Activated CD4-positive, alpha-beta T cell treated with anti-CD3 and anti-CD28 coated beads for 4 hours (primary cell): ENCODE measurements at regions not wholly inside any gene's neighbourhood (a gene's known extent, or its start where the extent isn't known, plus 50 kb on each side); places are given as distances from the start of the nearest gene placed in this dataset.
"Not testable (repeated sequence)": the region's sequence is repeated elsewhere in the genome, so short reads cannot be mapped to it uniquely, and the experiment has no call there.

ENCODE experiments used
- DNase-seq, 2 donors: peaks; one replicate each; pipeline ENCODE4 v3.0.0-alpha.2; 2020

- DNase-seq = no peak
Observed at GRCh38 chr1:30101487-30102227, 621.7 kb downstream of the MATN1 start.

- DNase-seq = no peak
Observed at GRCh38 chr1:30101016-30101415, 622.4 kb downstream of the MATN1 start.

- no peak for DNase-seq
Observed at GRCh38 chr1:30100524-30100862, 622.9 kb downstream of the MATN1 start.

DNA sequence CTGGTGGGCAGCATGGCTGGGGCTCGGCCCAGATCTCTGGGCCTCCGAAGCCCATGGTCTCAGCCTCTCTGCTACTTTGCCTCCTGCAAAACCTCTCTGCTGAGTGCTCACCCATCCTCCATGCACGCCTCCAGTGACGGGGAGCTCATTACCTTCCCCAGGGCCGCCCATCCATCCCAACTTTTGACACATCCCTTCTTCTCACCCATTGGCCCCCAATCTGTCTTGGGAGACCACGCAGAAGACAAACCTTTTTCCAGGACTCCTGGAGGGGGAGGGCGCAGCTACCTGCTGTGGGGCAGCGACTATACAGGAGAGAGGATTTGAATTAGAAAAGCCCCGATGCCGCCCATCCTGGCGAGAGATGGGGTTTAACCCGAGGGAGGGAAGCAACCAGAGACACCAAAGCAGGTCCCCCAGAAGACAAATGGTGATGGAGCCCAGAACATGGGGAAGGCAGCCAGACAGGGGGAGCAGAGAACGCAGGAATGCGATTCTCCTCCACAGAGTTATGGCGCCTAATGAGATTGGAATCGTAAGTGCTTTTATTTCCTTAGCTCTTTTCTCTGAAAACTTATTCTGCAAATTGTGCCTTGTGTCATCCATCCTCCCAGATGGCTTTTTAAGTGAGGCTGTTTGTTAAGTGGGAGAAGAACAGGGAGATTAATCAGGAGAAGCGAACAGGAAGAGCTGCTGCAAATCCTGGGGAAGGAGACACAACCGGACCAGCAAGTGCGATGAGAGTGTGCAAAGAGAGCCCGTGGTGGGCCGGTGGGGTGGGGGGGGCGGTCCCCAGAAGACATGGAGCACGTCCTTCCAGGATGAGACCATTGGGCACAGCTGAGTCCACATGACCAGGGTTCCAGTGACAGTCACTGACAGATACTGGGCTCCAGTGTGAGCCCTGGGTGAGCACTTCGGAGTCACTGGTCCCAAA lies 623.5 kb downstream of the MATN1 start:
- no peak for DNase-seq

DNA sequence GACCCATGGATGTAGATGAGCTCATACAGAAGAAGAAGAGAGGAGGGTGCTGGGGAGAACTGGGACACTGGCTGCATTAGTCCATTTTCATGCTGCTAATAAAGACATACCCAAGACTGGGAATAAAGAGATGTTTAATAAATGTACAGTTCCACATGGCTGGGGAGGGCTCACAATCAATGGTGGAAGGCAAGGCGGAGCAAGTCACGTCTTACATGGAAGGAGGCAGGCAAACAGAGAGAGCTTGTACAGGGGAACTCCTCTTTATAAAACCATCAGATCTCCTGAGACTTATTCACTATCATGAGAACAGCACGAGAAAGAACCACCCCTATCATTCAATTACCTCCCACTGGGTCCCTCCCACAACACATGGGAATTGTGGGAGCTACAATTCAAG lies 625.5 kb downstream of the MATN1 start:
- DNase-seq = not testable (repeated sequence)

GRCh38 chr1:30095451-30096025 lies 627.8 kb downstream of the MATN1 start:
- DNase-seq = no peak

GRCh38 chr1:30095051-30095450 lies 628.3 kb downstream of the MATN1 start:
- no peak for DNase-seq

DNA sequence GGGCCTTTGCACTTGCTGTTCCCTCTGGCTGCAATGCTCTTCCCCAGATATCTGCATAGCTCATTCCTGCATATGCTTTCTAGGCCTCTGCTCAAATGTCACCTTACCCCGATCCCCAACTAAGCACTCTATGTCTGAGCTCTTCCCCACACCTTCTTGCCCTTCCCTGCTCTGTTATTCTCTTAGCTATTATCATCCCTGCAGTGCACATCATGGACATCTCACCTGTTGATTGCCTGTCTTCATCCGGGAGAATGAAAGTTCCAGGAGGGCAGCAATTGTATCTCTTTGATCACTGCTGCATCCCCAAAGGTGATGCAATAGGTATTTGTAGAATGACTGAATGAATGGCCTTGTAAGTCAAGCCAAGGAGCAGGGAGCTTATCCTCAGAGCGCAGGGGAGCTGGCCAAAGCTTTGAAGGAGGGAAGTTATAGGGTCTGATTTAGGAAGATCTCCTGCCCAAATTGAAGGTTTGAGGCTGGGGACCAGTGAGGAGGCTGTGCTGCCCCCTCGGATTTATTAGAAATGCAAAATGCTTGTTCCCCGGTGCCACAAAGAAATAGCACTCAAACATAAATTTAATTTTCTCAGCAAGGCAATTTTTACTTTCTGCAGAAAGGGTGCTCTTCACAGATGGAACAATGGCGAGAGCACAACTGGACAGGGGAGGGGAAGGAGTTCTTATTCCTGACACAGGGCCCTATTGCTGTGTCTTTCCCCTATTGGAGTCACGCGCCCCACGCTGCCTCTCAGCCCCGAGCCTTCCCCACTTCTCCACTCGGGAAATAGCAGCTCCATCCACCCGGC lies 631.1 kb downstream of the MATN1 start:
- no peak for DNase-seq

GRCh38 chr1:30090162-30090820 lies 633.1 kb downstream of the MATN1 start:
- no peak for DNase-seq

- no peak for DNase-seq
Observed at GRCh38 chr1:30089024-30089430, 634.4 kb downstream of the MATN1 start.

- DNase-seq = no peak
Observed at GRCh38 chr1:30088594-30088993, 634.8 kb downstream of the MATN1 start.

- DNase-seq = no peak
Observed at GRCh38 chr1:30087465-30087864, 635.9 kb downstream of the MATN1 start.

GRCh38 chr1:30085811-30086770 lies 637.3 kb downstream of the MATN1 start:
- no peak for DNase-seq

GRCh38 chr1:30084909-30085571 lies 638.3 kb downstream of the MATN1 start:
- DNase-seq = no peak

DNA sequence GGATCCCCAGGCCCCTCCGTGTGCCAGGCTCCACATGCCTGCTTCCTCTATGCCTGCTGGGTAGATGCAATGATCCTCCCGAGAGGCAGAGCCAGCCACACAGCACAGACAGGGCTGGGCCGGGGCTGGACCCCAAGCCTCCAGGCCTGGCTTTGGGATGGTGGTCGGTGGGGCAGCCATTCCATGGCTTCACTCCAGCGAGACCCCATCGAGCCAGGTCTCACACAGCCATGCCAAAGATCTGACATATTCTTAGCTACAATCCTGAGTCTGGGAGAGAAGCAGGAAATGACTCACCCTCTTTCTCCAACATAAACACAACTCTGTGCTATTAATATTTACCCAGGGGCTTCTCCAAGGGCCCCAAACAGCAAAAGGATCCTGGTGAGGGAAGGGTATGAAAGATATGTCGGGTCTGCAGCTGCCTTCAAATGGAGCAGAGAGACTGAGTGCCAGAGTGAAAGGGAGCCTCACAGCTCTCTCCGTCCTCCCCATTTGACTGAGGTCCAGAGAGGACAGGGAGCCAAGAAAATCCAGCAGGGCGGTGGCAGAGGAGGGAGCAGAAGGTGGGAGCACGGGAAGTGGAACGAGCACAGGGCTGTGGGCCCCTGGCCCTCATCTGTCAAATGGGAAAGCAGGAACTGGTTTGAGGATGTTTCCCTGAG lies 639.5 kb downstream of the MATN1 start:
- DNase-seq = no peak

- no peak for DNase-seq
Observed at GRCh38 chr1:30081379-30082102, 641.8 kb downstream of the MATN1 start.

- DNase-seq = not testable (repeated sequence)
Observed at GRCh38 chr1:30075916-30076315, 647.5 kb downstream of the MATN1 start.

- DNase-seq = no peak
Observed at GRCh38 chr1:30068787-30069472, 654.5 kb downstream of the MATN1 start.

DNA sequence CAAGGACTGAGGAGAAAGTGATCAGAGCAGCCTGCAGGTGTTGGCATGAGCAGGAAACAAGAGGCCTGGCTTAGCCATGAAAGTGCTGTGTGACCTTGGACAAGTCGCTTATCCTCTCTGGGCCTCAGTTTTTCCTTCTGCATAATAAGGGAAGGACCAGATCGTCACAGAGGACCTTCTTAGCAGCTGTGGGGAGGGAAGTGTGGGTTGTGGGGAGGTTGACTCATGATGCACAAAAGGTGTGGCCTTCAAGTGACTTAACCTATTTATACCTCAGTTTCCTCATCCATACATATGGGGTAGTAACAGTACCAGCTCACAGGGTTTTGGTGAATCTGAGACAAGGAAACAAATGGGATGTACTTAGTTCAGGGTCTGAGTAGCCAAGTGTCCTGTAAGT lies 658.8 kb downstream of the MATN1 start:
- DNase-seq = no peak
